DND-41 (cell line): ENCODE measurements at regions not wholly inside any gene's neighbourhood (a gene's known extent, or its start where the extent isn't known, plus 50 kb on each side); places are given as distances from the start of the nearest gene placed in this dataset.

Experiments
- CTCF ChIP-seq: IDR thresholded peaks from 2 replicates; pipeline ENCODE4 v1.5.1; 2012; ENCODE audit warnings: borderline replicate concordance, low read length, moderate library complexity, mild to moderate bottlenecking; ENCODE audit not compliant: poor library complexity, severe bottlenecking; ENCODE audit errors: extremely low read depth
- EZH2 ChIP-seq: IDR thresholded peaks from 3 replicates; pipeline ENCODE4 v1.6.1; 2012; ENCODE audit warnings: borderline replicate concordance, low read depth, mild to moderate bottlenecking, moderate library complexity, low read length, inconsistent platforms; ENCODE audit not compliant: severe bottlenecking

GRCh38 chr15:38699633-38700230 is 135.1 kb upstream of the RASGRP1 start:
- TF ChIP-seq CTCF: peak; percentile 91
- TF ChIP-seq EZH2: no peak
